NCI-H2029 (cell line): ENCODE measurements at regions not wholly inside any gene's neighbourhood (a gene's known extent, or its start where the extent isn't known, plus 50 kb on each side); places are given as distances from the start of the nearest gene placed in this dataset.

ENCODE experiments used
- DNase-seq: peaks from one replicate; lab custom pipeline; 2025; lab: John Stamatoyannopoulos, UW

DNA sequence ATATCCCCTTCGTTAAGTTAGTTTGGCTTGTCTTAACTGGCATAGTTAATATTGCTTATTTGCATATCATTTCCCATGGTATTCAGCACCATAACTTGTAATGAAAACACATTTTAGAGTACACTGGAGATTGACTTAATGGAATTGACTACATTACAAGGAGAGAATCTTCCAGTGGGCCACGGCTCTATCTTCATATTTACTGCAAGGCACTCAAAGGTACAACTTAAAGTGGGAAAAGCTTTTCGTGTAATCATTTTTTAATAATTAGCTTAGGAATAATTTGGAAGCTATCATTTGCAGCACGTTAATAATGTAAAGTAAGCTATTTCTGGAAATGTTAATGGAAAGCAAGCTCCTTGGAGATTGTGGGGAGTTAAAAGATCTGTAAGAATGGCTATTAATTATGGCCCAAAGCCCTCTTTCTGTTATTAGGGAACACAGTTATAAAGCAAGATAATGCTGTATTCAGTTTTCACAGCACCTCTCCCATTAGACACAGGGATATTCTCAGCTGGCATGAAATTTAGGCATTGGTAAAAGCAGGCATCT is 551.5 kb upstream of the RGMA start:
- DNase-seq = no peak

DNA sequence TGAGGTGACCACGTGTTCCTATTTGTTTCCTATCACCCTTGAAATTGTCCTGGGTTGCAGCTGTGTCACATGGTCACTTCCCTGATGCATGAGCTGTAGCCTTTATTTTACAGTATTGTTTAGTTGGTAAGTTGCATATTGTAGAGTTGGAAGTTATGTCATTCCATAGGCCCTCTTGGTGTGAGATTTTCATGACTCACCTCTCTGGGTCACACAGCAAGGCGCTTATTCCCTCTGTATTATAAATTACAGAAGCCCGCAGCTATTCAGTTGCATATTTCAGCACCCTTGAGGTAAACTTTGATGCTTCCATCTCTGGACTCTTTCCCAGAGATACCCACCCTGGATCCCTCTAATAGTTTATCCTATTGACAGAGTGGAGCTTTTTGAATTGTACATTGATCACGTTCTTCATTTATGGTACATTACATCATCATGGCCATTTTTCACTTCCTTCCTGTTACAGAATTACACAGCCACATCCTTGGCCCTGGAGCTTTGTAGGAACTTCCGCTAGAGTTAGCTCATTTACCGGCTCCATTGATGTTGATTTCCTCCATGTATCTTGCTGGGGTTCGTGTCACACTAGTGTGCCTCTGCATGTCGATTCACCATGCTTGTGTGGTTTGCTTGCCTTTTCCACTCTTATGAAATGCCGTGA is 543.1 kb upstream of the RGMA start:
- DNase-seq = no peak

DNA sequence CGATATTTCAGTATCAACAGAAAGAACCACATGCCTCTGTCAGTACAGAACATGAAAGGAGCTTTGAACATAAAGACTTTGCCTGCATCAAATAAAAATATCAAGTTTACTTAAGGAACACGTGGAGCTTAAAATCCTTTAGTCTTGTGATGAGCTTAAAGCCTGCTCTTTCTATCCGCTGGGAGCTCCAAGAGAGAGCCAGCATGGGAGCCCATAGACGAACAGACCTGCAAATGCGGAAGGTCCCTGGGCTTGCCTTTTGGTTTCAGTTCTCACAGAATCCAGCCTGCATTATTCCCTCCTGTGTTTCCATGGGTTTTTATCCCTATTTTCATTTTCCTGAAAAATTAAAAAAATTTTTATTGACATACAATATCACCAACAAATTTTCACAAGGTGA is 530.6 kb upstream of the RGMA start:
- DNase-seq = no peak

DNA sequence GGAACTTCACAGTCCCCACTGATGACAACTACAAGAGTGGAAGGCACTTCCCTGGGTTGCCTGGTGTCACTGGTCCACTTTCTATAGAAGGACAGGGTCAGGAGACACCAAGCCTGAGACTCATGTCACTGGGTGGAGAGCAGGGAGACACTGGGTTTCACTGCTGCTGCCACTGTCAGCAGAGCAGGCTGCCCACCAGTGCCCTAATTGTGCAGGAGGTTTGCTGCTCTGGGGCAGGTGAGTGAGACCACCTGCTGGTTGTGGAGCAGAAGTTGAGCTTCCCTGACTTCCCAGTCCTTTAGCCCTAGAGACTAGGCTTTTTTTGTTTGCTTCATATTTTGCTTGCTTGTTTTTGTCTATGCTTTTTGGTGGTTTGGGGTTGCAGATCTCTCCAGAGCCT is 528.4 kb upstream of the RGMA start:
- DNase-seq = no peak

DNA sequence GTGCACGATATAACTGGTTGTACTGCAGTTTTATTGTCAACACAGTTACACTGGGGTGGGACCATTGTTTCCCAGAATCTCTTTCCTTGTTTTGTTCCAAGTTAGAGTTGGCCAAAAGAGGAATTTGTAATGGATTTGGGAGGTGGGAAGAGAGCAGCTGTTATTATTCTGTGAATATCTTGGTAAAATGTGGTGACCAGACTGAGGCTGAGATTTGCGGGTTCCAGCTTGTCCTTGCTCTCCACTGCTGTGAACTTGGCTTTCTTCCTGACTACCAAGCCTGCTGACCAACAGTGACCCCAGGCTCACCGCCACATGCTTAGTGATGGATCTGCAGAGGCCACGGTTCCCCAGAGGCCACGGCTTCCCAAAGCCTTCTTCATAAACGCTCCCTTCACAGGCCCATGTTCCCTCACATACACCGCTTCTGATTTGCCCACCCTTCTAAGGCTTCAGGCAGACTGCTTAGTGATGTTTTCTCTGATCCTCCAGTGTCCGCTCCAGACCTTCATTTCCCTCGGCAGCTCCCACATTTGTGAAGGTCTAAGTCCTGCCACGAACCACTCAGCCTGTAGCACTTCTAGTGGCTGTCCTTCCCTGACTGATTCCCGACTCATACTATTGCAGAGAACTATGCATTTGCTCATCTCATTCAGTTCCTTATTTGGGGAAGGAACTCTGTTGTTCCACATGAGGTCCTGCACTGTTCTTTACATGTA is 525.5 kb upstream of the RGMA start:
- no peak for DNase-seq

DNA sequence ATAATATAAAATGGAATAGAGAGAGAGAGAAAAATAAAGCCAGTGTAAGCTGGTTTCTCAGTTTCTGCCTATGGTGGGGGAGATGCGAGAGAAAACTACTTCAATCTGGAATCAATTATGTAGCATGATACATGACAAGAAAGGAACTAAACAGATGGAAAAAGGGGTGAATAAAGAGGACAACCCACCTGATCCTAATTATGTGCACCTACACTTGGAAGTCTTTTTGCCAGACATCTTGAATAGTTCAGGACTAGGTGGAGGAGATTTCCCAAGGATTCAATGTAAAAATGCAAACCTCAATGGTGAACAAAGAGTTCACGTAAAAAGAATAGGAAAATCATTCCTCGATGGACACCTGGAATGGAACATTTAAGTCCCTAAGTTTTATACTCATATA is 524.4 kb upstream of the RGMA start:
- DNase-seq = no peak

DNA sequence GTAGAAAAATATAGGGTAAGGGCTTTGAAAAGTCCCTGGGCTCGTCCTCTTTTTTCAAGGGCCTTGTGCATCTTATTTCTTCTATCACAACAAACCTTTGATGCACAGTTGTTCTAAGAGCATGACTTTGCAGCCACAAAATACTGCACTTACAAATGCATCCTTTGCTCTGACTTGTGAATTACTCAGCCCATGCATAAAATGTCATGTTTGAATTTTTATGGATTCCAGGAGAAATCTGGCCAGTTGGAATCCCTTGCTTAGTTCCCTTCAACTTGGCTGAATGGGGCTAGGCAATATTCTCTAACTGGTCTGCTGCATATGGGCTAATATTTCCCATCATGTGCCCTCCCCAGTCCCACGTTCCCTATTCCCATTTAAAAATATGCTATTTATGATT is 523.9 kb upstream of the RGMA start:
- no peak for DNase-seq

DNA sequence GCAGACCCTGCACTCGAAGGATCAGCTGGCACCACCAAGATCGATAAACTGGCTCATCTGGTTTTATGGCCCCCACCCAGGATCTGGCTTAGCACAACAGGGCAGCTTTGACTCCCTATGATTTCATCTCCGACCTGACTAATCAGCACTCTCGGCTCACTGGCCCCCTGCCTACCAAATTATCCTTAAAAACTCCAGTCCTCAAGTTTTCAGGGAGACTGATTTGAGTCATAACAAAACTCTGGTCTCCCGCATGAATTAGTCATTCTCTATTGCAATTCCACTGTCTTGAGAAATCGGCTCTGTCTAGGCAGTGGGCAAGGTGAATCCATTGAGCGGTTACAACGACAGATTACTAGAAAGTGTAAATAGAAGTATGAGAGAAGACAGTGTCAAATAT is 521.9 kb upstream of the RGMA start:
- DNase-seq = no peak

DNA sequence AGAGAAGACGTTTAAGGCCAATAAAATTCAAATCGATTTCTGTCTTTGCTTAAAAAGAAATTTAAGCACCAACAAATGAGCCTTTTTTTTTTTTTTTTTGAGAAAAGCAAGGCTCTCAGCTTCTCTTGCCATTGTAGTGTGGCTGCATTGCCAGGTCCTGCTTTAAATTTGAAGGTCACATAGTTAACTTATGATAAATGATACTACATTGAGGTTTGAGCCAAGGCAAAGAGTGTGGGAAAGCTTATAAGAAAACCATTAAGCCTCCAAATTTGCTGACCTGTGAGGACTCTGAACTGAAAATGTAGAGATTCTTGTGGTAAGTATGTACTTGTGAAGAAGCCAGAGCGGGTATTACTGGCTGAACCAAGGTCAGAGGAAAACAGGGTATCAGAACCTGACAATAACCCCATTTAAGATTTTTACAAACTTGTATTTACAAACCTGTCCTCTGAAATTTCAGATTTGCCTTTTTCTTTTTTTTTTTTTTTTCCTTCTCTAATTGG is 519.7 kb upstream of the RGMA start:
- DNase-seq = no peak

DNA sequence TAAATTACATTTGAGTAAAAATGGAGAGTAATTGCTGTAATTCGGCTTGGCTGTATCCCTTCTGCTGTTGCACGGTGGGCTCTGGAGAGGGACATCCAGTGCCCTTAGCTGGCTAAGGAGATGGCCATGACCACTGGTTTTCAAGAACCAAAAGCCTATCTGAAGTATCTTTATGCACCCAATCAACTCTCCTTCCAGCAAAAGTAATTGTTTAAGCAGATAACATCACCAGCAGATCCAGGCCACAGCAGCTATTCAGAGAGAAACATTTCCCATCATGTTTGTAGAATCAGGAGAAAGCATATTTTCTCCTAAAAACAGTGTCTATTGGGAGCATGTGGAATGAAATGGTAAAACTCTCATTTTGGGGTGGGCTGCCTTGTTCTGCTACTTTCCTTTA is 514.5 kb upstream of the RGMA start:
- no peak for DNase-seq

DNA sequence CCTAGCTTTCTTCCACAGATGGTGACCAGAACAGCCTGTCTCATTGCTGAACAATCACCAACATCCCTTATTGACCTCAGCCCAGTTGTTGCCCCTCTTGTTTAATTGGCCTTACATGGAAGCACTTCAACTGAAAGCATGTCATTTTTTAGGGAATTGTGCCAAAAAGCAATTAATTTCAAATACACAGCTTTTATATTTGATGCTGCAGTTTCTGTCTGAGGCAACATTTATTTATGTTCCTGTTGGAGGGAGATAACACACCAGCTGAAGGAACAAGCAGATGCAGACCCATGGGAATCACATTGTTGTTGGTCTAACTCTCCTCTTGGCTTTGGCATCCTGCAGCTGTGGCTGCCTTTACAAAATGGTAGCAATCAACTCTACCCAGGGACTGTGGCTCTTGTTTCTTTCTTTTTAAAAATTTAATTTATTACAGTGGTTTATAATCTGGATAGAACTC is 498.1 kb upstream of the RGMA start:
- peak; percentile 2 for DNase-seq

DNA sequence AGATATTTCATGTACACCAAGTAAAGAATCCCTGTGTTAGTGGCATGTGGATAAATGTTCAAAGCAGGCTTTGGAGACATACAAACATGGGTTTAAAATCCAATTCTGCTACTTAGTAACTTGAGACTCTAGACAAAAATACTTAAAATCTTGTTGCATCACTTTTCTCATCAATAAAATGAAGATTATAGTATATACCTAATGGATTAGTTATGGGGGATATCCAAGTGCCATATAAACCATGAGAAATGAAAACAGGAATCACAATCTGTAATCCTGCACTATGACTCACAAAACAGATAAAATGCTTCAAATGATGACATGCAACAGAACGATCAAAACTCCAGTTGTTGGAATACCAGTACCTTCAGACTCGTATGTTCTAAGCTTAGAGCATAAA is 496.0 kb upstream of the RGMA start:
- no peak for DNase-seq

DNA sequence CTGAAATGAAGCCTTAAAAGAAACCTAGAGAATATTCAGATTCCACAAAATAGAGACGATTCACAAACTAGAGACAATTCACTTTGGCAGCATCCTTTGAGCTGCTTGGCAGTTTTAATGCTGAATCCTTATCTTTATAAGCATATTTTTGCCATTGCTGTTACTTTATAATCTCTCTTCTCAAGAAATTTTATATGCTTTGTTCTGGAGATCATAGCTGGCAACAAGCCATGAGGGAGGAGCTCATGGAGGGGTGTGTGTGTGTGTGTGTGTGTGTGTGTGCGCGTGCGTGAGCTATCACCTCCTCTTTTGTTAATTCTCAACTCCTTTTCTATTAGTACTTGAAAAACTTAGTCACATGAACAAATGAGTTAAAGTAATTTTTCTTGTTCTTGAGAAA is 495.0 kb upstream of the RGMA start:
- DNase-seq = no peak

DNA sequence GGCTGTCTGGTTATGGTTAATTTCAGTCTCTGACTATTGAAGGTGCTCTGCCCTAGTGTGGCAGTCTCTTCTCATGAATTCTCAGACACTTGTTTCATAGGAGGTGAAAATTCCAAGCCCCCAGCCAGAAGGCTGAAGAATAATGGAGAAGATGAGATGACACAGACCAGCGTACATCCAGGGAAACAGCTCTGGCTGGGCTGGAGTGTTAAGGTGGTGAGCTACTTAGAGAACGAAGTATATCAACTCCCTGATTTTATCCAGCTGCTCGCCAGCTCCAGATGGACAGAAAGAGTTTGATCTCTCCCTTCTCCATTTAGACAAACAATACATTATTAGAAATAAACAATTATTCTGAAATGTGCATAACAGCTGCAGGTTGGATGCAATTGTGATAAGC is 494.5 kb upstream of the RGMA start:
- no peak for DNase-seq

DNA sequence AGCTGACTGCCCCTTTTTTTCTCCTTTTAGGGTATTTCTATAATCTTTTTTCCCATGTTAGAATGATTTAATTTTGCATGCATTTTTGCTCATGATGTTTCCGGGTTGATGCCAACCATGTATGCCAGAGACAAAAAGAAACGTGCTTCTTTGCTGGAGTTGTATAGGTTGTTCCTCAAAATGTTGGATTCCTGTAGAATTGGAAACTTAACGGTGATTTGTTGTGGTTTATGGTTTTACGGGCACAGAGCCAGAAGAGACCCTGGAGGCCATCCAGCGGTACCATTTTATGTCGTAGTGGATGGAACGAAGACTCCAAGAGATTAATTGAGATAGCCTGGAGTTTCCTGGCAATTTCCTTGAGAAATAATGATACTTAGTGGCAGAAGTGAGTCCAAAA is 481.5 kb upstream of the RGMA start:
- DNase-seq = no peak

DNA sequence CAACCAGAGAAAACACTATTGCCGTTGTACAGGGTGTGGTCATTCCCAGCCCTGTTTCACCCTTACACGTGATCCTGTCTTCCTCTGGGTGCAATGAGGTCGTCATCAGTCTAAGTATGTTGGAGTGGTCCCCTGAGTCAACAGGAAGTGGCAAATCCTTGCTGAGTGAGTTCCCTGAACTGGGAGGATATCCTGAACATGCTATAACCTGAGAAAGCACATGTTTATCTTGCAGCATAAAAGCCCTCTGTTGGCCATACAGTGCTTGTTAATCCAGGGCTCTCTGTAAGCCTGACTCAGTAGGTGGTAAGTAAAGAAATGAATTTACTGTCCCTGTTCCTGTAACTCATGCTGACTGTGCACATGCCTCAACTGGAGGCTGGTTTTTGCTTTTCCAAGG is 477.8 kb upstream of the RGMA start:
- peak; percentile 18 for DNase-seq

DNA sequence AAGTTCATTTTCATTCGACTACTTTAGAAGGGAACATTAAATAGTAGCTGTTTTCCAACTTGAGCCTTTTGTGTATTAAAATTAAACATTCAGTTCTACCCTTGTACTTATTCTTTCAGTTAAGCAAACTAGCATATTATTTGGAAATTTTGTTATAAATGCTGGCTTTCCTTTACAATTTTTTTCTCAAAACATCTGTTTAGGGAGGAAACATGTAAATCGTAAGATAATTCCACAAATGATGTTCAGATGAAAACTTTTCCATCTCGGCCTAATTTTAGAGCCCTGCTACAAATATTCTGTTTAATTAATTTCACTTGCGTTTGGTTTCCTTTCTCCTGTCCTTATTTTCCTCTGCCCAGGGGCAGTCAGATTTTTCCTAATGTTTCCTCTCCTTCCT is 476.2 kb upstream of the RGMA start:
- no peak for DNase-seq

DNA sequence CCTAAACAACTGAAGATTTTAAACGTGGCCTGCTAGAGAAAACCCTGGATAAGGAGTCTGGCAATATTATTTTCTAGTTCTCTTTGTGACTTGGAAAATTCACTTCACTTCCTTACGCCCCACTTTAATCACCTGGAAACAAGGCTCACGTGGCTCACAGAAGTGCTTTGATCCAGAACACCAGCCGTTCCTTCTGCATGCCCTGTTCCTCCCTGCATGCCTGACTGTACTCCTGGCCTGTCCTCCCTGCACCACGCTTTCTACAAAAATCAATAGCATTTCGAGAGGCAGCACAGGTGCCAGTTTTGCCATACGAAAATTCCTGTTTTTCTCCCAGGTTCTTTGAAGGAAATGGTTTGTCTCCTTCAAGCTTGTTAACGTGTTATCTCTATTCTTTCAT is 474.2 kb upstream of the RGMA start:
- no peak for DNase-seq

DNA sequence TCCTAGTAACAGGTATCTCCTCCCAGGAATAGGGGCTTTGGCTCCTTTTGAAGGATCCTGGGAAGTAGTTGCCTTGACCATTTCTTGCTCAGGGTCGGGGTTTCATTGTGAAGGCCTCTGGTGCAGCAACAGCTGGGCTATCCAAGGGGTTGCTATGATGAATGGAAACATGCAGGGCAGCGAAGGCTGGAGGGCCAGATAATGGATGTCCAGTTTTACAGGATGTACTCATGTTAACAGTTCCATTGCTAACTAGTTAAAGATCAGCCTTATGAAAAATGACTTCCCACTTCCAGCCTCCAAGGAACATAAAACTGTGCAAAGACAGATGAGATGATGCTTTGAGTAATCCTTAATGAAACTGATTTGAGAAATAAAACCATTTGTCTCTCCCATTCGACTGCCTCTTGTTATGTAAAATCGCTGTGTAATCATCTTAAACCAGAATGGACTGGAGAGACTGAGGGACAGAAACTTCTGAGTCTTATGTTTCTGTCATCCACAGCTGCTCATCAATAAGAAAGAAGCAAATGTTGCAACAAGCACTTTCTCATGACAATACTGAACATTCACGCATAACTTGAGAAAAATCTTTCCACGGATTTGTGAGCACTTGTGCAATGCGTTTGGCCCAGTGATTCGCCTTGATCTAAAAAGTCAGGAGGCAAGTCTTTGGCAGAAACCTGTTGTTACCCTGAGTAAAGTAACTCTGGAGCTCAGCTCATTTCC is 473.5 kb upstream of the RGMA start:
- DNase-seq = no peak

DNA sequence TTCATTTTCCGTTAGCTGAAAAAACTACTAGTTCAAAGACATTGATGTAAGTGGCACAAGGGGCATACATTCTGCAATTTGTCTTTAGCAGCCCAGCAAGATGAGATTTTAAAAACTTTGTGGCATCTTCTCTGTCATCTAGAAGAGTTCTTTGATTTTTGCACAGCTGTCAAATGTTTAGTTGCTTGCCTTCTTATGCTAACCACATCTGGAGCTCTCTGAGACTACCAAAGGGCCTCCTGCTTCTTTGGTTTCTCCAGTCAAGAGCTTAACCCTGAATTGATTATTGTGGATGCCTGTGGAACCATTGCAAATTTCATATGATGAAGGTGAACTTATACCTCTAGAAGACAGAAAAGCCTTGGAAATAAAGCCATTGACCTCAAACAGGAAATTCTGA is 468.7 kb upstream of the RGMA start:
- DNase-seq = no peak

DNA sequence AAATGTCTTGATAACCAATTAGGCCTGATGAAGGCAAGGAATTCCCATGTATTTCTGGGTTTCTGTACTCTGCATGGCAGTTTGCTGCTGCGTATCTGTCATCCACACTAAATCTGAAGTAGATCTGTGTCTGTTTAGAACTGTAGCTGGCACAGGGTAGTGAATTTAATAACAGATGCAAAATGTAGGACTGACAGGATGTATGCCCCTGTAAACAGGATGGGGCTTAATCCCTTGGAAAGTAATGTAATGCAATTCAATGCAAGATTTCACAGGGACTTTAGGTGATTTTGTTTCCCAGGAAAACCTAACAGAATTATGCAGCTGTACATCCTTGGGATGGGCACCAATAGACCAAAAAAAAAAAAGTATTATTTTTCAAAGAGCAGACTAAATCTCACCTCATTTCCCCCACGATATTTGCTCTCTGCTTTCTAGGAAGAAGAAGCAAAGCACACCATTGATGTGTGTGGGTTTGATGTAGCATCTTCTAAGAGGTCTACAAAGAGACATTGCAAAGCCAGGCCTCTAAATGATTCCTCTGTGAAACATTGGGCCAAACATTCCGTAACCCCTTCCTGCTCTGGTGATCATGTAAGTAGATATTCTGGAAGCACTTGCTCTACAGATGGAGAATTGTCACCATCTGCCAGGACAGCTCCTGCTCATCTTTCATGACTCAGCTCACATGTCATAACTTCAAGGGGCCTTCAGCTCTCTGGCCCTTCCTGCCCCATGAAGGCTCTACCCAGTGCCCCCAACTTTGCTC is 464.3 kb upstream of the RGMA start:
- DNase-seq = no peak

DNA sequence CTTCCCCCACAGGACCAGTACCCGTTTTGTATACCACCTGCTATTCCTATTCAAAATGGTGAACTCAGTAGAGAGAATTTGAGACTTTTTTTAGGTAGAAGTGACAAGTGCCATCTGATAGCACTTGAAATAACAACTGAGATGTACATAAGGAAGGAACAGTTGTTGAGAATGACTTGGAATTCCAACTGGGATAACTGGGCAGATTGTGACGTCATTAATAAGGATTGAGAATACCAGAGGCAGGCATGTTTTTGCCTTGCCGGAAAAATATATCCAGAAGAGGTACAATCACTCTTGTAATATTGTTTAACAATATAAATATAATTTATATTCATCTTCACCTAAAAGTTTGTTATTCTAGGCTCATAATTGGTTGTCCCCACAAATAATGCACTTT is 454.1 kb upstream of the RGMA start:
- no peak for DNase-seq
